HG03066 (cell line): ENCODE measurements at regions not wholly inside any gene's neighbourhood (a gene's known extent, or its start where the extent isn't known, plus 50 kb on each side); places are given as distances from the start of the nearest gene placed in this dataset.
"Not testable (repeated sequence)": the region's sequence is repeated elsewhere in the genome, so short reads cannot be mapped to it uniquely, and the experiment has no call there.

Experiments
- ATAC-seq: cut with Tn5 transposase; IDR thresholded peaks from one replicate; pipeline ENCODE4 v1.9.1; 2021; ENCODE audit warnings: low read depth; ENCODE audit not compliant: unreplicated experiment

- no peak for ATAC-seq
Measured at GRCh38 chr2:144749188-144749587, 229.3 kb upstream of the ZEB2 start.

- no peak for ATAC-seq
Measured at GRCh38 chr2:144748443-144748842, 228.5 kb upstream of the ZEB2 start.

- no peak for ATAC-seq
Measured at GRCh38 chr2:144747571-144747970, 227.7 kb upstream of the ZEB2 start.

- ATAC-seq = no peak
Measured at GRCh38 chr2:144745424-144745823, 225.5 kb upstream of the ZEB2 start.

- ATAC-seq = no peak
Measured at GRCh38 chr2:144738749-144739148, 218.8 kb upstream of the ZEB2 start.

GRCh38 chr2:144730711-144731110, 210.8 kb upstream of the ZEB2 start:
- no peak for ATAC-seq

- ATAC-seq = not testable (repeated sequence)
Measured at GRCh38 chr2:144724460-144724859, 204.5 kb upstream of the ZEB2 start.

- ATAC-seq = no peak
Measured at GRCh38 chr2:144718376-144718775, 198.5 kb upstream of the ZEB2 start.

- ATAC-seq = no peak
Measured at GRCh38 chr2:144715992-144716391, 196.1 kb upstream of the ZEB2 start.

GRCh38 chr2:144713410-144713809, 193.5 kb upstream of the ZEB2 start:
- ATAC-seq = no peak

GRCh38 chr2:144712550-144712940, 192.6 kb upstream of the ZEB2 start:
- ATAC-seq = no peak

GRCh38 chr2:144711630-144712549, 192.0 kb upstream of the ZEB2 start:
- ATAC-seq = no peak

- no peak for ATAC-seq
Measured at GRCh38 chr2:144711084-144711483, 191.2 kb upstream of the ZEB2 start.

- no peak for ATAC-seq
Measured at GRCh38 chr2:144708626-144709025, 188.7 kb upstream of the ZEB2 start.

- ATAC-seq = no peak
Measured at GRCh38 chr2:144707736-144708326, 187.9 kb upstream of the ZEB2 start.

GRCh38 chr2:144706647-144707046, 186.7 kb upstream of the ZEB2 start:
- ATAC-seq = no peak

- no peak for ATAC-seq
Measured at GRCh38 chr2:144705328-144706245, 185.7 kb upstream of the ZEB2 start.

GRCh38 chr2:144704709-144705095, 184.8 kb upstream of the ZEB2 start:
- no peak for ATAC-seq

- ATAC-seq = no peak
Measured at GRCh38 chr2:144703852-144704708, 184.2 kb upstream of the ZEB2 start.

GRCh38 chr2:144702051-144702450, 182.1 kb upstream of the ZEB2 start:
- no peak for ATAC-seq
